Spleen (tissue), 11 donors: ENCODE measurements at regions not wholly inside any gene's neighbourhood (a gene's known extent, or its start where the extent isn't known, plus 50 kb on each side); places are given as distances from the start of the nearest gene placed in this dataset.
"Not testable (repeated sequence)": the region's sequence is repeated elsewhere in the genome, so short reads cannot be mapped to it uniquely, and the experiment has no call there.

Source experiments
- DNase-seq: peaks from one replicate; pipeline ENCODE4 v3.0.0-alpha.2; 2020
- H3K27ac ChIP-seq, 8 donors: fragments of 200-600 bp; sonication (generic) in 7 of 8; 1 replicate in 4 of 8; 2 replicates in 4 of 8; pipeline versions ENCODE4 v1.5.0 to v1.8.0; 2016 to 2021; ENCODE audit warnings: inconsistent platforms in 4 of 8, mild to moderate bottlenecking in 4 of 8, moderate library complexity in 1 of 8
- H3K27me3 ChIP-seq, 7 donors: fragments of 200-600 bp; sonication (generic) in 6 of 7; replicated peaks in 1 of 7; 1 replicate in 4 of 7; 2 replicates in 3 of 7; pipeline versions ENCODE4 v1.5.0 to v1.8.0; 2016 to 2021; ENCODE audit warnings: inconsistent platforms in 3 of 7, mild to moderate bottlenecking in 1 of 7
- H3K36me3 ChIP-seq, 6 donors: fragments of 200-600 bp; sonication (generic) in 5 of 6; 1 replicate in 4 of 6; 2 replicates in 2 of 6; pipeline versions ENCODE4 v1.5.0 to v1.8.0; 2016 to 2021; ENCODE audit warnings: inconsistent platforms in 2 of 6
- H3K4me1 ChIP-seq, 6 donors: fragments of 200-600 bp; sonication (generic) in 5 of 6; 1 replicate in 3 of 6; 2 replicates in 3 of 6; pipeline versions ENCODE4 v1.5.0 to v1.8.0; 2016 to 2021; ENCODE audit warnings: inconsistent platforms in 3 of 6
- H3K4me3 ChIP-seq, 8 donors: fragments of 200-600 bp; sonication (generic) in 7 of 8; 1 replicate in 4 of 8; 2 replicates in 4 of 8; pipeline versions ENCODE4 v1.5.0 to v1.8.0; 2016 to 2021; ENCODE audit warnings: inconsistent platforms in 4 of 8, mild to moderate bottlenecking in 4 of 8, moderate library complexity in 2 of 8
- H3K9me3 ChIP-seq, 8 donors: fragments of 200-600 bp; sonication (generic) in 7 of 8; 1 replicate in 4 of 8; 2 replicates in 4 of 8; pipeline versions ENCODE4 v1.5.0 to v1.8.0; 2016 to 2021; ENCODE audit warnings: inconsistent platforms in 4 of 8
- POLR2A ChIP-seq, 3 donors: fragments of 450-650 bp; IDR thresholded peaks; one replicate each; pipeline ENCODE4 v1.5.1; 2017; ENCODE audit warnings: antibody characterized with exemption in 3 of 3, mild to moderate bottlenecking in 1 of 3
- POLR2AphosphoS5 ChIP-seq, 3 donors: sonication (generic); formaldehyde crosslinking; IDR thresholded peaks; one replicate each; pipeline ENCODE4 v1.5.1; 2017; ENCODE audit warnings: antibody characterized with exemption in 3 of 3
- WGBS, 5 donors: extraction: QIAGEN DNeasy Blood & Tissue Kit in 3 of 5; methylation state at CpG; one replicate each; pipeline versions ENCODE4 v1.1.5 to v1.1.7; 2013 to 2018; 5-methylcytosine and 5-hydroxymethylcytosine counted together
- intact Hi-C: fragments of 100-400 bp; cut with DNase I; formaldehyde crosslinking; loops from one replicate; pipeline ENCODE4 v1.15.0; 2023; ENCODE audit warnings: low total_unique reads
- TF ChIP-seq, protein P1 (sequence below), 11 experiments: fragments of 200-600 bp in 7 of 11; fragments of 450-650 bp in 4 of 11; sonication (generic) in 4 of 11; IDR thresholded peaks in 8 of 11; conservative IDR thresholded peaks in 3 of 11; 1 replicate in 7 of 11; 2 replicates in 4 of 11; pipeline versions ENCODE4 v1.4.0 to v1.8.0; 2016 to 2021; ENCODE audit warnings: antibody characterized with exemption in 11 of 11, inconsistent platforms in 4 of 11, mild to moderate bottlenecking in 1 of 11
- donor health status: healthy with polysubstance abuse.
- donor health status: DM: no; HTN: no; CAD: no; lungs with moderate emphysema.
- donor health status: DM: no; HTN: no; CAD: no.
- donor health status: Bipolar disorder and iron deficiency.
- donor health status: healthy.
- donor health status: DM: no; HTN: no; CAD: no.
- donor health status: DM: yes; HTN: yes; CAD: no.

DNA sequence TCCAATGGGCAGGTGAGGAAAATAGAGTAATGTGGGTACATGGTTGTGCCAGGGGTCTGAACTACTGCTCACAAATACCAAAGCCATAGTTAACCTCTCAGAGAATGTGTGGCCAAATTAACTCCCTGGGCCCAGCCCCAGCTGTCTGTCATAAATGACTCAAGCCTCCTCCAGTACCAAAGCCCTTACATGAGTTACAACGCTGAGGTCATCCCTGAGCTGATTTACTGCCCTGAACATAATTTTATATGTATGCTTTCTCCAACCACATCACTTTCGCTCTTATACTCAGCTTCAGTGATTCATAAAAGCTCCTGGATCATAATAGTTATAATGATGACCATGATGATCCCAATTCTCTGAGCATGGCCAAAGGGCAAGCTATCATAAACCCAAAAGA, 283.9 kb downstream of the NKX6-1 start:
- no peak for DNase-seq
- Histone ChIP-seq H3K27ac (no peak overlapping the region), H3K4me1 (no peaks in the 10 kb centered on the region), H3K9me3 (peaks cover 0 to 11% (median 0%) of the 10 kb centered on the region in 8 donors), H3K4me3 (no peak overlapping the region), H3K27me3 (no peaks in the 10 kb centered on the region), H3K36me3 (no peaks in the 10 kb centered on the region)
- TF ChIP-seq POLR2AphosphoS5 (IDR thresholded peaks at IDR 0.05) (no peak), POLR2A (IDR thresholded peaks at IDR 0.05) (no peak)
- TF ChIP-seq, protein P1, sequence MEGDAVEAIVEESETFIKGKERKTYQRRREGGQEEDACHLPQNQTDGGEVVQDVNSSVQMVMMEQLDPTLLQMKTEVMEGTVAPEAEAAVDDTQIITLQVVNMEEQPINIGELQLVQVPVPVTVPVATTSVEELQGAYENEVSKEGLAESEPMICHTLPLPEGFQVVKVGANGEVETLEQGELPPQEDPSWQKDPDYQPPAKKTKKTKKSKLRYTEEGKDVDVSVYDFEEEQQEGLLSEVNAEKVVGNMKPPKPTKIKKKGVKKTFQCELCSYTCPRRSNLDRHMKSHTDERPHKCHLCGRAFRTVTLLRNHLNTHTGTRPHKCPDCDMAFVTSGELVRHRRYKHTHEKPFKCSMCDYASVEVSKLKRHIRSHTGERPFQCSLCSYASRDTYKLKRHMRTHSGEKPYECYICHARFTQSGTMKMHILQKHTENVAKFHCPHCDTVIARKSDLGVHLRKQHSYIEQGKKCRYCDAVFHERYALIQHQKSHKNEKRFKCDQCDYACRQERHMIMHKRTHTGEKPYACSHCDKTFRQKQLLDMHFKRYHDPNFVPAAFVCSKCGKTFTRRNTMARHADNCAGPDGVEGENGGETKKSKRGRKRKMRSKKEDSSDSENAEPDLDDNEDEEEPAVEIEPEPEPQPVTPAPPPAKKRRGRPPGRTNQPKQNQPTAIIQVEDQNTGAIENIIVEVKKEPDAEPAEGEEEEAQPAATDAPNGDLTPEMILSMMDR (IDR thresholded peaks at IDR 0.05 in 8 of 11, conservative IDR thresholded peaks at IDR 0.05 in 3 of 11), result no peak
- intact Hi-C loops, result no loop called here
- WGBS, 5 donors, result 82 to 88% (median 86%) methylated on average over 2 of the region's 2 CpGs

DNA sequence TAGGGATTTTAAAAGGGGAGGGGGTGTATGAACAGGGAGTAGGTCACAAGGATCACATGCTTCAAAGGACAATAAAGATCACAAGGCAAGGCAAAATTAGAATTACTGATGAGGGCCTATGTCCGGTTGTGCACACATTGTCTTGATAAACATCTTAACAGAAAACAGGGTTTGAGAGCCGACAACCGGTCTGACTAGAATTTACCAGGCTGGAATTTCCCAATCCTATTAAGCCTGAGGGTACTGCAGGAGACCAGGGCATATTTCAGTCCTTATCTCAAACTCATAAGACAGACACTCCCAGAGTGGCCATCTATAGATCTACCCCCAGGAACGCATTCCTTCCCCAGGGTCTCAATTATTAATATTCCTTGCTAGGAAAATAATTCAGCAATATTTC, 292.9 kb downstream of the NKX6-1 start:
- H3K27ac ChIP-seq, H3K4me3 ChIP-seq, DNase-seq, H3K4me1 ChIP-seq, H3K36me3 ChIP-seq, intact Hi-C loops, H3K27me3 ChIP-seq: not testable (repeated sequence)
- 86 to 98% (median 93%) methylated on average over 4 of the region's 4 CpGs for WGBS, 5 donors
- H3K9me3 ChIP-seq, result peaks cover 0 to 55% (median 43%) of the 10 kb centered on the region in 8 donors

DNA sequence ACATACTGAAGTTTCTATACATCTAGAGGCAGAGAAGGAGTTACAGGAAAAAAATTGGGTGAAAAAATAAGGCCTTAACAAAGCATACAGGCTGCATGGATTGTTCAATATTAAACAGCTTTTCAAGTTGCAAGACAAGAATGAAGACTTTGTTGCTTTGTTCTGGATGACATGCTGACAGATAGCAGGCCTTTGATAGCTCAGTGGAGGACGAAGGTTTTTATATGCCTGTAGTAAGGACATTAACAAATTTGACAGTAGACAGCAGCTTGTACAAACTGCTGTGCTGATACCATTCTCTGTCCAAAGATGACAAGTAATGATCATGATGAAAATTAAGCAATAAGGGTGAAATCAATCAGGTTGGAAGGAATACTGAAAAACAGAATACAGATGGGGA, 309.9 kb downstream of the NKX6-1 start:
- WGBS, 5 donors, result 27 to 71% (median 42%) methylated on average over 1 of the region's 1 CpG
- intact Hi-C loops, result no loop called here

DNA sequence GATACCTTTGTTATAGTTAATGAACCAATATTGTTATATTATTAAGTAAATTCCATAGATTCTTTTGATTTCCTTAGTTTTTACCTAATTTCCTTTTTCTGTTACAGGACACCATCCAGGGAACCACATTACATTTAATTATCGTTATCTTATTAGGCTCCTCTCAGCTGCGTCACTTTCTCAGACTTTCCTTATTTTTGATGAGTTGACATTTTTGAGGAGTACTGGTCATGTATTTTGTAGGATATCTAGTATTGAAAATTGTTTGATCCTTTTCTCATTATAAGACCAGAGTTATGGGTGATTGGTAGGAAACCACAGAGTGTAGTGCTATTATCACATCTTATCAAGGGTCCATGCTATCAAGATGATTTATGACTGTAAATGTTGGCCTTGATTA, 319.7 kb downstream of the NKX6-1 start:
- H3K36me3 ChIP-seq, result no peaks in the 10 kb centered on the region
- no peak overlapping the region for H3K27ac ChIP-seq
- 92 to 97% (median 96%) methylated on average over 2 of the region's 2 CpGs for WGBS, 5 donors
- H3K9me3 ChIP-seq, result no peaks in the 10 kb centered on the region
- intact Hi-C loops, result no loop called here
- H3K4me3 ChIP-seq, result no peak overlapping the region
- TF ChIP-seq POLR2AphosphoS5 (IDR thresholded peaks at IDR 0.05), result no peak
- TF ChIP-seq, protein P1 (IDR thresholded peaks at IDR 0.05 in 8 of 11, conservative IDR thresholded peaks at IDR 0.05 in 3 of 11), result no peak
- TF ChIP-seq POLR2A (IDR thresholded peaks at IDR 0.05), result no peak
- H3K4me1 ChIP-seq, result no peaks in the 10 kb centered on the region
- no peak for DNase-seq
- H3K27me3 ChIP-seq, result no peaks in the 10 kb centered on the region

More for the DNA sequence above, 309.9 kb downstream of the NKX6-1 start:
- H3K27me3 ChIP-seq, result no peaks in the 10 kb centered on the region
- no peak for DNase-seq
- H3K4me3 ChIP-seq, result no peak overlapping the region
- H3K36me3 ChIP-seq, result no peaks in the 10 kb centered on the region
- TF ChIP-seq, protein P1 (IDR thresholded peaks at IDR 0.05 in 8 of 11, conservative IDR thresholded peaks at IDR 0.05 in 3 of 11), result no peak
- H3K4me1 ChIP-seq, result no peaks in the 10 kb centered on the region
- no peaks in the 10 kb centered on the region for H3K9me3 ChIP-seq
- no peak overlapping the region for H3K27ac ChIP-seq
